ENCODE measurements at regions not wholly inside any gene's neighbourhood (a gene's known extent, or its start where the extent isn't known, plus 50 kb on each side); places are given as distances from the start of the nearest gene placed in this dataset.

DNA sequence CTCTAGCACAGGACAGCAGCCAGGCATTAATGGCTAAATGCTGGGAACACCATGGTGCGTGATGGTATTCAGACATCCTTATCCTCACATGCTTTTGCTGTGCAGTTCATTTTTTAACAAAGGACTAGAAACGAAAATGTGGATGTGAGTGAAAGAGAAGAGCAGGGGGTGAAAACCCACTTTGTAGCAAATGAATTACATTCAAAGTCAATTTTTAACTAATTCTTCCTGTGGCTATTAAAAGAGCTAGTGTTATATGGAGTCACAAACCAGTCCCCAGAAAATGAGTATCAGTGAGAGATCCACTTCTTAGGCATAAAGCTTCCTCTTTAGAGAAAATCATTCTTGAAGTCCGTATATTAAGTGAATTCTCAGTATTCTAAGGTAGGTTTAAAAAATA, 592.0 kb upstream of the LMO3 start:
- H3K36me3 Mint-ChIP-seq (ENCODE audit: insufficient read depth in 1 of 3, low read depth in 3 of 3), result no peaks in the 10 kb centered on the region; a peak in 1 of 7 replicates
- TF ChIP-seq, protein P1, sequence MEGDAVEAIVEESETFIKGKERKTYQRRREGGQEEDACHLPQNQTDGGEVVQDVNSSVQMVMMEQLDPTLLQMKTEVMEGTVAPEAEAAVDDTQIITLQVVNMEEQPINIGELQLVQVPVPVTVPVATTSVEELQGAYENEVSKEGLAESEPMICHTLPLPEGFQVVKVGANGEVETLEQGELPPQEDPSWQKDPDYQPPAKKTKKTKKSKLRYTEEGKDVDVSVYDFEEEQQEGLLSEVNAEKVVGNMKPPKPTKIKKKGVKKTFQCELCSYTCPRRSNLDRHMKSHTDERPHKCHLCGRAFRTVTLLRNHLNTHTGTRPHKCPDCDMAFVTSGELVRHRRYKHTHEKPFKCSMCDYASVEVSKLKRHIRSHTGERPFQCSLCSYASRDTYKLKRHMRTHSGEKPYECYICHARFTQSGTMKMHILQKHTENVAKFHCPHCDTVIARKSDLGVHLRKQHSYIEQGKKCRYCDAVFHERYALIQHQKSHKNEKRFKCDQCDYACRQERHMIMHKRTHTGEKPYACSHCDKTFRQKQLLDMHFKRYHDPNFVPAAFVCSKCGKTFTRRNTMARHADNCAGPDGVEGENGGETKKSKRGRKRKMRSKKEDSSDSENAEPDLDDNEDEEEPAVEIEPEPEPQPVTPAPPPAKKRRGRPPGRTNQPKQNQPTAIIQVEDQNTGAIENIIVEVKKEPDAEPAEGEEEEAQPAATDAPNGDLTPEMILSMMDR (conservative IDR thresholded peaks at IDR 0.05), result no peak

More for the DNA sequence above, 592.0 kb upstream of the LMO3 start:
- no CpG with 5 or more reads among the region's 3 CpGs for WGBS (ENCODE audit: extremely low coverage, insufficient read length, low lambda C conversion rate)
- H3K79me1 ChIP-seq (ENCODE audit: insufficient read depth, low read depth, low read length, poor library complexity, severe bottlenecking), result no peaks in the 10 kb centered on the region
- H2AK5ac ChIP-seq (ENCODE audit: insufficient read length, low read length), result no peak overlapping the region
- no peak overlapping the region for H2BK12ac ChIP-seq (ENCODE audit: insufficient read length, low read depth, low read length)
- no peak overlapping the region for H3K56ac ChIP-seq (ENCODE audit: insufficient read length, low read depth, low read length)
- no peak overlapping the region for H3K4ac ChIP-seq (ENCODE audit: low read depth, low read length)
- Mint-ChIP-seq H3K4me3 (no peak overlapping the region), H3K27me3 (ENCODE audit: low read depth) (no peaks in the 10 kb centered on the region), H3K9me3 (no peaks in the 10 kb centered on the region; a peak in 1 of 5 replicates), H3K4me1 (peaks cover 0 to 2% of the 10 kb centered on the region in 2 experiments; a peak in 1 of 4 replicates), H3K27ac (no peak overlapping the region)
- H3T11ph ChIP-seq (ENCODE audit: low read length), result no peak overlapping the region
- H3K79me2 ChIP-seq (ENCODE audit: insufficient read depth, low read length), result no peaks in the 10 kb centered on the region
- no peaks in the 10 kb centered on the region for H3K27me3 ChIP-seq (ENCODE audit: insufficient read depth, low read length)
- H3K23me2 ChIP-seq (ENCODE audit: insufficient read length, low read depth, low read length, poor library complexity, severe bottlenecking), result no peaks in the 10 kb centered on the region
- no peak overlapping the region for H2BK5ac ChIP-seq (ENCODE audit: insufficient read length, low read length)
- H3K4me2 ChIP-seq (ENCODE audit: insufficient read depth, insufficient read length, low read length), result no peak overlapping the region
- no peak for DNase-seq
- no peak overlapping the region for H3K9ac ChIP-seq (ENCODE audit: extremely low read depth, insufficient read length, low read length)
- no peak overlapping the region for H3K14ac ChIP-seq (ENCODE audit: insufficient read depth, low read length)
- H4K8ac ChIP-seq (replicated peaks; ENCODE audit: insufficient read length, low read depth, low read length), result no peak overlapping the region
- no peak overlapping the region for H2BK120ac ChIP-seq (ENCODE audit: low read depth, low read length, poor library complexity, severe bottlenecking)
- H3K23ac ChIP-seq (ENCODE audit: insufficient read length, low read depth, low read length), result no peak overlapping the region
- no peak overlapping the region for H2AFZ ChIP-seq (ENCODE audit: low read length)
- H4K91ac ChIP-seq (ENCODE audit: insufficient read length, low read depth, low read length), result no peak overlapping the region
- no peaks in the 10 kb centered on the region for H3K9me3 ChIP-seq (ENCODE audit: control insufficient read depth, low read depth, low read length)
- no peaks in the 10 kb centered on the region for H3K4me1 ChIP-seq (ENCODE audit: insufficient read depth, low read length)
- H2BK20ac ChIP-seq (ENCODE audit: low read depth, low read length, poor library complexity, severe bottlenecking), result no peak overlapping the region
- no peak overlapping the region for H3K27ac ChIP-seq (ENCODE audit: insufficient read length, low read depth, low read length)
- H2BK15ac ChIP-seq (ENCODE audit: low read depth, low read length), result no peak overlapping the region
- no peaks in the 10 kb centered on the region for H4K20me1 ChIP-seq (ENCODE audit: control insufficient read depth, insufficient read depth, insufficient read length)
- H3K18ac ChIP-seq (ENCODE audit: insufficient read length, low read depth, low read length), result no peak overlapping the region
- no peak overlapping the region for H4K5ac ChIP-seq (ENCODE audit: insufficient read length, low read depth, low read length)
